ENCODE measurements at regions not wholly inside any gene's neighbourhood (a gene's known extent, or its start where the extent isn't known, plus 50 kb on each side); places are given as distances from the start of the nearest gene placed in this dataset.

GRCh38 chr14:53651096-53651740 is 305.4 kb downstream of the BMP4 start:
- DNase-seq = no peak
- Histone ChIP-seq H3K9ac (ENCODE audit: low read length in 3 of 3) (no peak overlapping the region), H3K9me3 (ENCODE audit: control insufficient read depth in 2 of 3, insufficient read depth in 1 of 3, low read length in 3 of 3) (no peaks in the 10 kb centered on the region), H3K36me3 (ENCODE audit: control insufficient read depth in 2 of 3, insufficient read depth in 3 of 3, low read length in 3 of 3) (no peaks in the 10 kb centered on the region), H3K27ac (ENCODE audit: low read depth in 2 of 2, low read length in 2 of 2) (no peak overlapping the region), H3K4me3 (ENCODE audit: low read length in 3 of 3) (no peak overlapping the region), H3K4me1 (ENCODE audit: control insufficient read depth in 2 of 3, insufficient read depth in 2 of 3, low read depth in 1 of 3, low read length in 3 of 3) (peaks cover 0 to 6% (median 0%) of the 10 kb centered on the region in 3 donors), H3K27me3 (ENCODE audit: control insufficient read depth, insufficient read depth, low read length) (no peaks in the 10 kb centered on the region)
- intact Hi-C loops (cut with DNase I) = no loop called here
- FAIRE-seq = no peak
- TF ChIP-seq CTCF (IDR thresholded peaks at IDR 0.05; ENCODE audit: borderline replicate concordance, extremely low read depth, insufficient read depth) = no peak

DNA sequence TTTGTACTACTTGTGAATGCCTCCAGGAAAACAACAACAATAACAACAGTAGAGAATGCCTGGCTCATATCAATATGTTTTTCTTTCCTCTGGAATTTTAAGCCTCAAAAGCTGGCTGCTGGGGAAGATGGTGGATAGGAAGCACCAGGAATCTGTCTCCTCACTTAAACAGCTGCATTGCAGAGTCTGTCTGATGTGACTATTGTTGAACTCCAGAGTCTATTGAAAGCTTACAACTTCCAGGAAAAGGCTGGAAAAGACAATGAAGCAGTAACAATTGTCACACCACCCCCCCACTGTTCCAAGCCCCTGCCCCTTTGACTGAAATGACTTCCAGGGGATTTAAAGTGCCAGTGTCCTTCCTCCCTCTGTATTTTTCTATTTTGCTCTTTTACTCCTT is 309.7 kb downstream of the BMP4 start:
- Histone ChIP-seq H3K27ac (ENCODE audit: low read depth in 2 of 2, low read length in 2 of 2) (no peak overlapping the region), H3K9ac (ENCODE audit: low read length in 3 of 3) (no peak overlapping the region), H3K27me3 (ENCODE audit: control insufficient read depth, insufficient read depth, low read length) (no peaks in the 10 kb centered on the region), H3K4me1 (ENCODE audit: control insufficient read depth in 2 of 3, insufficient read depth in 2 of 3, low read depth in 1 of 3, low read length in 3 of 3) (no peaks in the 10 kb centered on the region), H3K9me3 (ENCODE audit: control insufficient read depth in 2 of 3, insufficient read depth in 1 of 3, low read length in 3 of 3) (no peaks in the 10 kb centered on the region), H3K36me3 (ENCODE audit: control insufficient read depth in 2 of 3, insufficient read depth in 3 of 3, low read length in 3 of 3) (no peaks in the 10 kb centered on the region), H3K4me3 (ENCODE audit: low read length in 3 of 3) (no peak overlapping the region)
- TF ChIP-seq CTCF (IDR thresholded peaks at IDR 0.05; ENCODE audit: borderline replicate concordance, extremely low read depth, insufficient read depth) = no peak
- intact Hi-C loops (cut with DNase I) = no loop called here
- DNase-seq (no peak), FAIRE-seq (no peak)

DNA sequence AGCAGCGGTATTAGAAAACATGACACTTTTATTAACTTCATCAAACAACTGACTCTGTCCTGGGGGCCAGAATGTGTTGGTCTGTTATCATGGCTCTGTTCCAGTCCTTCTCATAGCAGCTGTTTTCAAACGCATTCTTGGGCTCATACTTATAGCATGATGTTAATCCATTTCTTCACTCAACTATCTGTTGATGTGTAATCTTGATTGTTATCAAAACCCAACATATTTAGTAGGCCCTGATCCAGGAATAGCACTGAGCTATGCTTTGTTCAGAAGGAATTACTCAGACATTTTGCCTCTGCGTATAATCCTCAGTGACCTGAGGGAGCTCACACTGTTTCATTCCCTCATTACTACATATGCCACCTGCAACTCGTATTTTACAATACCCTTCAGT is 315.9 kb downstream of the BMP4 start:
- intact Hi-C loops (cut with DNase I) = no loop called here
- H3K4me3 ChIP-seq (ENCODE audit: low read length in 3 of 3) = no peak overlapping the region
- no peak overlapping the region for H3K9ac ChIP-seq (ENCODE audit: low read length in 3 of 3)
- no peaks in the 10 kb centered on the region for H3K9me3 ChIP-seq (ENCODE audit: control insufficient read depth in 2 of 3, insufficient read depth in 1 of 3, low read length in 3 of 3)
- FAIRE-seq (no peak), DNase-seq (peak in 1 of 5 donors; percentile 31)
- H3K36me3 ChIP-seq (ENCODE audit: control insufficient read depth in 2 of 3, insufficient read depth in 3 of 3, low read length in 3 of 3) = no peaks in the 10 kb centered on the region
- H3K27ac ChIP-seq (ENCODE audit: low read depth in 2 of 2, low read length in 2 of 2) = no peak overlapping the region
- no peaks in the 10 kb centered on the region for H3K4me1 ChIP-seq (ENCODE audit: control insufficient read depth in 2 of 3, insufficient read depth in 2 of 3, low read depth in 1 of 3, low read length in 3 of 3)
- H3K27me3 ChIP-seq (ENCODE audit: control insufficient read depth, insufficient read depth, low read length) = no peaks in the 10 kb centered on the region
- no peak for TF ChIP-seq CTCF (IDR thresholded peaks at IDR 0.05; ENCODE audit: borderline replicate concordance, extremely low read depth, insufficient read depth)

GRCh38 chr14:53638966-53639365 is 317.7 kb downstream of the BMP4 start:
- no peaks in the 10 kb centered on the region for H3K4me1 ChIP-seq (ENCODE audit: control insufficient read depth in 2 of 3, insufficient read depth in 2 of 3, low read depth in 1 of 3, low read length in 3 of 3)
- no peak overlapping the region for H3K4me3 ChIP-seq (ENCODE audit: low read length in 3 of 3)
- no peaks in the 10 kb centered on the region for H3K36me3 ChIP-seq (ENCODE audit: control insufficient read depth in 2 of 3, insufficient read depth in 3 of 3, low read length in 3 of 3)
- H3K27me3 ChIP-seq (ENCODE audit: control insufficient read depth, insufficient read depth, low read length) = no peaks in the 10 kb centered on the region
- DNase-seq (no peak), FAIRE-seq (no peak)
- no peak overlapping the region for H3K9ac ChIP-seq (ENCODE audit: low read length in 3 of 3)
- no peak overlapping the region for H3K27ac ChIP-seq (ENCODE audit: low read depth in 2 of 2, low read length in 2 of 2)
- intact Hi-C loops (cut with DNase I) = no loop called here
- no peak for TF ChIP-seq CTCF (IDR thresholded peaks at IDR 0.05; ENCODE audit: borderline replicate concordance, extremely low read depth, insufficient read depth)
- no peaks in the 10 kb centered on the region for H3K9me3 ChIP-seq (ENCODE audit: control insufficient read depth in 2 of 3, insufficient read depth in 1 of 3, low read length in 3 of 3)
